ENCODE measurements at regions not wholly inside any gene's neighbourhood (a gene's known extent, or its start where the extent isn't known, plus 50 kb on each side); places are given as distances from the start of the nearest gene placed in this dataset.

GRCh38 chr10:43963793-43964425 lies 315.2 kb upstream of the ZNF32 start:
- intact Hi-C loops (cut with DNase I): no loop called here
- no peak overlapping the region for H3K27ac ChIP-seq
- DNase-seq (ENCODE audit: low spot score): no peak

GRCh38 chr10:43963379-43963778 lies 314.7 kb upstream of the ZNF32 start:
- 87% methylated on average over 2 of the region's 2 CpGs for WGBS
- H3K27ac ChIP-seq: no peak overlapping the region
- H3K9me3 ChIP-seq: no peaks in the 10 kb centered on the region

More at GRCh38 chr10:43963793-43964425, 315.2 kb upstream of the ZNF32 start:
- Histone ChIP-seq H3K9me3 (no peaks in the 10 kb centered on the region), H3K36me3 (no peaks in the 10 kb centered on the region), H3K4me3 (no peak overlapping the region), H3K27me3 (replicated peaks; ENCODE audit: insufficient read depth) (no peaks in the 10 kb centered on the region), H3K4me1 (replicated peaks) (no peaks in the 10 kb centered on the region)
- 85% methylated on average over 10 of the region's 10 CpGs for whole genome bisulfite sequencing
- TF ChIP-seq POLR2A (IDR thresholded peaks at IDR 0.05) (no peak), CTCF (IDR thresholded peaks at IDR 0.05) (no peak), POLR2AphosphoS5 (IDR thresholded peaks at IDR 0.05) (no peak)

GRCh38 chr10:43962346-43963191 lies 313.9 kb upstream of the ZNF32 start:
- no peak overlapping the region for H3K27ac ChIP-seq
- no peaks in the 10 kb centered on the region for H3K4me1 ChIP-seq (replicated peaks)
- no peak for DNase-seq (ENCODE audit: low spot score)
- H3K9me3 ChIP-seq: no peaks in the 10 kb centered on the region
- intact Hi-C loops (cut with DNase I): no loop called here
- H3K27me3 ChIP-seq (replicated peaks; ENCODE audit: insufficient read depth): no peaks in the 10 kb centered on the region
- WGBS: 78% methylated on average over 11 of the region's 11 CpGs
- TF ChIP-seq POLR2AphosphoS5 (IDR thresholded peaks at IDR 0.05): no peak
- H3K36me3 ChIP-seq: no peaks in the 10 kb centered on the region
- no peak overlapping the region for H3K4me3 ChIP-seq

More at GRCh38 chr10:43963379-43963778, 314.7 kb upstream of the ZNF32 start:
- Histone ChIP-seq H3K4me3 (no peak overlapping the region), H3K36me3 (no peaks in the 10 kb centered on the region), H3K4me1 (replicated peaks) (no peaks in the 10 kb centered on the region), H3K27me3 (replicated peaks; ENCODE audit: insufficient read depth) (no peaks in the 10 kb centered on the region)
- no peak for DNase-seq (ENCODE audit: low spot score)
- TF ChIP-seq CTCF (IDR thresholded peaks at IDR 0.05): no peak
- intact Hi-C loops (cut with DNase I): no loop called here

GRCh38 chr10:43961523-43962345 lies 313.1 kb upstream of the ZNF32 start:
- no peak overlapping the region for H3K27ac ChIP-seq
- WGBS: 89% methylated on average over 15 of the region's 15 CpGs
- no peak for DNase-seq (ENCODE audit: low spot score)

More at GRCh38 chr10:43961523-43962345, 313.1 kb upstream of the ZNF32 start:
- TF ChIP-seq CTCF (IDR thresholded peaks at IDR 0.05) (no peak), POLR2AphosphoS5 (IDR thresholded peaks at IDR 0.05) (no peak), POLR2A (IDR thresholded peaks at IDR 0.05) (no peak)
- H3K27me3 ChIP-seq (replicated peaks; ENCODE audit: insufficient read depth): no peaks in the 10 kb centered on the region
- intact Hi-C loops (cut with DNase I): no loop called here
- H3K4me3 ChIP-seq: no peak overlapping the region
- no peaks in the 10 kb centered on the region for H3K36me3 ChIP-seq
- no peaks in the 10 kb centered on the region for H3K4me1 ChIP-seq (replicated peaks)
- no peaks in the 10 kb centered on the region for H3K9me3 ChIP-seq
